KOPT-K1 (cell line): ENCODE measurements at regions not wholly inside any gene's neighbourhood (a gene's known extent, or its start where the extent isn't known, plus 50 kb on each side); places are given as distances from the start of the nearest gene placed in this dataset.

ENCODE experiments used
- H3K27ac ChIP-seq: fragments of 200-600 bp; sonication (generic); 2 replicates; pipeline ENCODE4 v1.5.1; 2016; ENCODE audit warnings: antibody characterized with exemption, mild to moderate bottlenecking, low read depth, low read length; ENCODE audit not compliant: poor library complexity, severe bottlenecking
- H3K36me3 ChIP-seq: fragments of 200-600 bp; sonication (generic); 2 replicates; pipeline ENCODE4 v1.5.1; 2017; ENCODE audit warnings: antibody characterized with exemption, mild to moderate bottlenecking, low read length, moderate library complexity; ENCODE audit not compliant: insufficient read depth
- H3K9me3 ChIP-seq: fragments of 200-600 bp; sonication (generic); 2 replicates; pipeline ENCODE4 v1.5.1; 2017; ENCODE audit warnings: antibody characterized with exemption, low read length, mild to moderate bottlenecking; ENCODE audit not compliant: insufficient read depth, poor library complexity, severe bottlenecking

GRCh38 chr3:72597043-72597442 lies 251.2 kb downstream of the SHQ1 start:
- no peaks in the 10 kb centered on the region for H3K36me3 ChIP-seq
- no peak overlapping the region for H3K27ac ChIP-seq
- H3K9me3 ChIP-seq, result no peaks in the 10 kb centered on the region

- Histone ChIP-seq H3K9me3 (no peaks in the 10 kb centered on the region), H3K36me3 (no peaks in the 10 kb centered on the region), H3K27ac (no peak overlapping the region)
Observed at GRCh38 chr3:72595927-72596610, 252.2 kb downstream of the SHQ1 start.

GRCh38 chr3:72595376-72595775 lies 252.9 kb downstream of the SHQ1 start:
- no peak overlapping the region for H3K27ac ChIP-seq
- no peaks in the 10 kb centered on the region for H3K36me3 ChIP-seq
- H3K9me3 ChIP-seq, result no peaks in the 10 kb centered on the region

- H3K36me3 ChIP-seq, result no peaks in the 10 kb centered on the region
- H3K9me3 ChIP-seq, result no peaks in the 10 kb centered on the region
- no peak overlapping the region for H3K27ac ChIP-seq
Observed at GRCh38 chr3:72594615-72595215, 253.5 kb downstream of the SHQ1 start.

- Histone ChIP-seq H3K36me3 (no peaks in the 10 kb centered on the region), H3K27ac (no peak overlapping the region), H3K9me3 (no peaks in the 10 kb centered on the region)
Observed at GRCh38 chr3:72593881-72594397, 254.3 kb downstream of the SHQ1 start.

GRCh38 chr3:72591522-72592421 lies 256.5 kb downstream of the SHQ1 start:
- Histone ChIP-seq H3K9me3 (no peaks in the 10 kb centered on the region), H3K27ac (no peak overlapping the region), H3K36me3 (no peaks in the 10 kb centered on the region)

- Histone ChIP-seq H3K36me3 (no peaks in the 10 kb centered on the region), H3K27ac (no peak overlapping the region), H3K9me3 (no peaks in the 10 kb centered on the region)
Observed at GRCh38 chr3:72590732-72591221, 257.5 kb downstream of the SHQ1 start.

GRCh38 chr3:72587282-72587681 lies 261.0 kb downstream of the SHQ1 start:
- H3K36me3 ChIP-seq, result no peaks in the 10 kb centered on the region
- H3K27ac ChIP-seq, result no peak overlapping the region
- no peaks in the 10 kb centered on the region for H3K9me3 ChIP-seq

- no peaks in the 10 kb centered on the region for H3K9me3 ChIP-seq
- H3K36me3 ChIP-seq, result no peaks in the 10 kb centered on the region
- H3K27ac ChIP-seq, result no peak overlapping the region
Observed at GRCh38 chr3:72586694-72587093, 261.6 kb downstream of the SHQ1 start.

GRCh38 chr3:72585966-72586365 lies 262.3 kb downstream of the SHQ1 start:
- no peak overlapping the region for H3K27ac ChIP-seq
- no peaks in the 10 kb centered on the region for H3K36me3 ChIP-seq
- H3K9me3 ChIP-seq, result no peaks in the 10 kb centered on the region

GRCh38 chr3:72584262-72584661 lies 264.0 kb downstream of the SHQ1 start:
- Histone ChIP-seq H3K9me3 (no peaks in the 10 kb centered on the region), H3K36me3 (no peaks in the 10 kb centered on the region), H3K27ac (no peak overlapping the region)

- no peaks in the 10 kb centered on the region for H3K9me3 ChIP-seq
- no peak overlapping the region for H3K27ac ChIP-seq
- H3K36me3 ChIP-seq, result no peaks in the 10 kb centered on the region
Observed at GRCh38 chr3:72582963-72583362, 265.3 kb downstream of the SHQ1 start.

GRCh38 chr3:72582211-72582878 lies 265.9 kb downstream of the SHQ1 start:
- Histone ChIP-seq H3K27ac (no peak overlapping the region), H3K9me3 (no peaks in the 10 kb centered on the region)

GRCh38 chr3:72580900-72581299 lies 267.3 kb downstream of the SHQ1 start:
- no peaks in the 10 kb centered on the region for H3K9me3 ChIP-seq
- H3K27ac ChIP-seq, result no peak overlapping the region

More at GRCh38 chr3:72582211-72582878, 265.9 kb downstream of the SHQ1 start:
- H3K36me3 ChIP-seq, result no peaks in the 10 kb centered on the region

More at GRCh38 chr3:72580900-72581299, 267.3 kb downstream of the SHQ1 start:
- no peaks in the 10 kb centered on the region for H3K36me3 ChIP-seq
